T47D (cell line): ENCODE measurements at regions not wholly inside any gene's neighbourhood (a gene's known extent, or its start where the extent isn't known, plus 50 kb on each side); places are given as distances from the start of the nearest gene placed in this dataset.
"Not testable (repeated sequence)": the region's sequence is repeated elsewhere in the genome, so short reads cannot be mapped to it uniquely, and the experiment has no call there.

Experiments
- DNase-seq, 2 experiments: peaks; one replicate each; pipeline versions ENCODE4 v3.0.0 to v3.0.0-alpha.2; 2011 to 2012; ENCODE audit warnings: low read depth in 1 of 2, low spot score in 1 of 2
- JUND ChIP-seq: IDR thresholded peaks from 2 replicates; pipeline ENCODE4 v1.6.1; 2012; ENCODE audit warnings: low read depth
- in situ Hi-C: cut with HindIII; loops from 2 replicates; pipeline ENCODE4 v1.10.0; 2016; ENCODE audit warnings: low sequenced_read_pairs, low pct_unique_long_range_greater_than_20kb

- TF ChIP-seq JUND, result no peak
- DNase-seq, result no peak
- in situ Hi-C loops, result no loop called here
Observed at GRCh38 chr9:90697808-90698207, 55.2 kb upstream of the DIRAS2 start.

GRCh38 chr9:90694187-90694586, 51.6 kb upstream of the DIRAS2 start:
- DNase-seq, in situ Hi-C loops: not testable (repeated sequence)
